AG04449 (cell line): ENCODE measurements at regions not wholly inside any gene's neighbourhood (a gene's known extent, or its start where the extent isn't known, plus 50 kb on each side); places are given as distances from the start of the nearest gene placed in this dataset.

Source experiments
- CTCF ChIA-PET: fragments of 350-600 bp; formaldehyde crosslinking; extraction: SDS; loops from one replicate; lab custom pipeline; 2021; ENCODE audit warnings: antibody characterized with exemption; lab: Yijun Ruan, JAX
- POLR2A ChIA-PET: fragments of 400-600, 350-600 bp; formaldehyde crosslinking; extraction: SDS; loops from one replicate; lab custom pipeline; 2020; ENCODE audit warnings: antibody characterized with exemption, inconsistent platforms; lab: Yijun Ruan, JAX
- DNase-seq: peaks from one replicate; pipeline ENCODE4 v3.0.0-alpha.2; 2010; ENCODE audit warnings: low read depth, low spot score
- H3K4me3 ChIP-seq: 2 replicates; pipeline ENCODE4 v1.5.1; 2011; ENCODE audit warnings: low read depth, mild to moderate bottlenecking, control low read depth, low read length
- CTCF ChIP-seq: IDR thresholded peaks from one replicate; pipeline ENCODE4 v1.5.1; 2011; ENCODE audit warnings: mild to moderate bottlenecking, moderate library complexity, low read length, control low read depth, inconsistent platforms; ENCODE audit not compliant: insufficient read depth; ENCODE audit errors: missing control alignments

- TF ChIP-seq CTCF = no peak
- no peak for DNase-seq
- CTCF ChIA-PET = interaction anchor here (1.4 kb wide), 1 partner anchor 16 kb away, joined by 3 read pairs; no protein-coding TSS in a partner anchor
- no peak overlapping the region for H3K4me3 ChIP-seq
- POLR2A ChIA-PET = no interaction called here
Measured at GRCh38 chr6:51365566-51365965, 546.9 kb downstream of the TFAP2B start.

DNA sequence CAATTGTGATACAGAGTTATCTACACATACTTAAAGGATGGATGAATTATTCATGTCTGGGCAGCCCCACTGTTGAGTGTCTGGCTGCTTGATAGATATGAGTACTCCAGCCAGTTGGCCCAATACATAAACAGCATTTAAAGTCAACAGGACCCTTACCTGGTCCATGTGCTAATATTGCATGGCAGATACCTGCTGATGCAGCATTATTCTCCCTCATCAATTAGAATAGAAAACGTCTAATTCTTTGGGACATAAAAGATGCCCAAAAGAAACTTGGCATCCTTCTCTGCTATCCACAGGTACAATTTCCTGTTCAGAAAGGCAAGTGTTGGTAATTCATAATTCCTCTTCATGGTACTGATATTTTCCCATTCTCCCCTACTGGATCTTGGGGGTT is 550.8 kb downstream of the TFAP2B start:
- no peak for DNase-seq
- no peak overlapping the region for H3K4me3 ChIP-seq
- ChIA-PET CTCF (no interaction called here), POLR2A (no interaction called here)
- TF ChIP-seq CTCF = no peak

DNA sequence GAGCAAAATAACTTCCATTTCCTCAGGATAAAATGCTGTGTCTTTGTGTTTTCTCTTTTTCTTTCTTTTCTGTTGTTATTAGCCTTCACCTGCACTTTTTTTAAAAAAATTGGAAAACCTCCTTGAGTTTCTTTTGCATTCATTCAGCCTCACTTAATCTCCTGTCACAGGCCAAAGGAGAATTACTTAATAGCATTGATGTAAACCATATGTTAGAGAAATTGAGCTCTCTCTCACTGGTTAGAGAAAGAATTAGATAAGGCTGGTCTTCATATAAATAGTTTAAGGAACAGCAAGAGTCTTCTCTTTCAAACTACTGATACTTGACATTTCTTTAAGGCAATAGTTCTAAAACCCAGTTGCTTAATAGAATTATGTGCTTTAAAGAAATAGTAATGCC is 564.2 kb downstream of the TFAP2B start:
- POLR2A ChIA-PET = no interaction called here
- CTCF ChIA-PET = no interaction called here
- no peak for DNase-seq
- no peak for TF ChIP-seq CTCF
- H3K4me3 ChIP-seq = no peak overlapping the region

DNA sequence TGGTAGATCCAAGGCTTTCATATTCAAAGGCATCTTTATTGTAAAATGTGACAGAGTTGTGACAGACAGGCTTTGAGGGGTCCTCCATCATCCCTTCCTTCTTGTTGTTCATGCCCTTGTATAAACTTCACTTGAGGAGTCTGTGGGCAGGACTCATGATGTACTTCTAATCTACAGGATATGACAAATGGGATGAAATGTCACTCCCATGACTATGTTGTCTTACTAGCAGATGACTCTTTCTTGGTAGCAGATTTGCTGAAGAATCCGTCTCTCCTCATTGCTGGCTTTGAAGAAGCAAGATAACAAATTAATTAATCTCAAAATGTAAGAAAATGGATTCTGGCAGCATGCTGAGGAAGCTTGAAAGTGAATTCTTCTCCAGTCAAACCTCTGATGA is 566.1 kb downstream of the TFAP2B start:
- H3K4me3 ChIP-seq = no peak overlapping the region
- TF ChIP-seq CTCF = no peak
- DNase-seq = no peak
- POLR2A ChIA-PET = no interaction called here
- CTCF ChIA-PET = no interaction called here

DNA sequence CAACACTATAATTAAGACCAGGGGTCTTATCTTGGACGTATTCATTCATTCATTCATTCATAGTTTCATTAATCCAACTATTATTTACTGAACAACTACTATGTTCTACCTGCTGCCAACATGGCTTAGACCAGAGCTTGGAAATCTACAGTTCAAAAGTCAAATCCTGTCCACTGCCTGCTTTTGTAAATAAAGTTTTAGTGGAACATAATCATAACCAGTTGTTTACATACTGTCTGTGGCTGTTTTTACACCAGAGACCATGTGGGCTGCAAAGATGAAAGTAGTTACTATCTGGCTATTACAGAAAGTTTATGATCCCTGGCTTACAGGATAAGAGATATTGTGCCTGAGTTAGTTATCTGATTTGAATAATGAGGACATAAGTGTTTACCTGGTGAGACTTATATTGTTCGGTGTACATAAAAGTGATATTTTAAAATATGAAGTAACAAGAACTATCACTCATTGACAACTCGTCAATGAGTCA is 567.7 kb downstream of the TFAP2B start:
- no peak for DNase-seq
- no peak for TF ChIP-seq CTCF
- ChIA-PET POLR2A (no interaction called here), CTCF (no interaction called here)
- H3K4me3 ChIP-seq = no peak overlapping the region

DNA sequence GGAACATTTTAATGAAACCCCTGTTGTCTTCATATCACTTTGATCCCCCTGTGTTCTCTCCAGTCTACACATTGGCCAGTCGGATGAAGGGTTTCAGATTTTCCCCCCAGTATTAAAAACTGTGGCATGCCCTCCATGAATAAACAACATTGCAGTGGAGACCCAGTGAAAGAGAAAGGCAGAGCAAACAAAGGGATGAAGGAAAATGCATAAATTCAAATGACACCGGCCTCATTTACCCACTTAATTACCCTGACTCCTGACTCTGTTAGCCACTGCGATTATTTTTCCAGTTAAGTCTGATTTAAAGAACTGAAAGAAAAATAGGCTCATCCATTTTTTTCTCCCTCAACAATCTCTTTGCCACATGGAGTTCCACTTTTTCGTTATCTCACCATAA is 569.2 kb downstream of the TFAP2B start:
- DNase-seq = no peak
- ChIA-PET POLR2A (no interaction called here), CTCF (no interaction called here)
- H3K4me3 ChIP-seq = no peak overlapping the region
- no peak for TF ChIP-seq CTCF
